Prostate gland (tissue), 2 donors: ENCODE measurements at regions not wholly inside any gene's neighbourhood (a gene's known extent, or its start where the extent isn't known, plus 50 kb on each side); places are given as distances from the start of the nearest gene placed in this dataset.

Experiments used
- DNase-seq: peaks from one replicate; pipeline ENCODE4 v3.0.0-alpha.2; 2019; ENCODE audit warnings: low spot score
- H3K27ac ChIP-seq, 2 donors: fragments of 200-600 bp; sonication (generic); 2 replicates each; pipeline ENCODE4 v1.5.1; 2017 to 2019
- H3K27me3 ChIP-seq: fragments of 200-600 bp; sonication (generic); replicated peaks from 2 replicates; pipeline ENCODE4 v1.5.1; 2019; ENCODE audit not compliant: insufficient read depth
- H3K36me3 ChIP-seq, 2 donors: fragments of 200-600 bp; sonication (generic); 1 replicate in 1 of 2; 2 replicates in 1 of 2; pipeline versions ENCODE4 v1.5.1 to v1.8.1; 2017 to 2019
- H3K4me1 ChIP-seq: fragments of 200-600 bp; sonication (generic); replicated peaks from 2 replicates; pipeline ENCODE4 v1.5.1; 2019
- H3K4me3 ChIP-seq, 2 donors: fragments of 200-600 bp; sonication (generic); 2 replicates each; pipeline ENCODE4 v1.5.1; 2017 to 2019
- H3K9me3 ChIP-seq: fragments of 200-600 bp; sonication (generic); 2 replicates; pipeline ENCODE4 v1.5.1; 2017
- CTCF ChIP-seq, 4 experiments: fragments of 200-600 bp in 2 of 4; fragments of 450-650 bp in 2 of 4; sonication (generic) in 2 of 4; IDR thresholded peaks; 1 replicate in 3 of 4; 2 replicates in 1 of 4; pipeline ENCODE4 v1.5.1; 2016 to 2019; ENCODE audit warnings: antibody characterized with exemption in 4 of 4, mild to moderate bottlenecking in 2 of 4, moderate library complexity in 2 of 4
- POLR2A ChIP-seq: fragments of 450-650 bp; IDR thresholded peaks from one replicate; pipeline ENCODE4 v1.6.1; 2016; ENCODE audit warnings: antibody characterized with exemption, mild to moderate bottlenecking
- POLR2AphosphoS5 ChIP-seq: sonication (generic); formaldehyde crosslinking; IDR thresholded peaks from one replicate; pipeline ENCODE4 v1.6.1; 2017; ENCODE audit warnings: antibody characterized with exemption
- WGBS: methylation state at CpG from one replicate; pipeline ENCODE4 v1.1.5; 2018; 5-methylcytosine and 5-hydroxymethylcytosine counted together
- intact Hi-C: fragments of 100-400 bp; cut with DNase I; formaldehyde crosslinking; loops from one replicate; pipeline ENCODE4 v1.14.2; 2022

DNA sequence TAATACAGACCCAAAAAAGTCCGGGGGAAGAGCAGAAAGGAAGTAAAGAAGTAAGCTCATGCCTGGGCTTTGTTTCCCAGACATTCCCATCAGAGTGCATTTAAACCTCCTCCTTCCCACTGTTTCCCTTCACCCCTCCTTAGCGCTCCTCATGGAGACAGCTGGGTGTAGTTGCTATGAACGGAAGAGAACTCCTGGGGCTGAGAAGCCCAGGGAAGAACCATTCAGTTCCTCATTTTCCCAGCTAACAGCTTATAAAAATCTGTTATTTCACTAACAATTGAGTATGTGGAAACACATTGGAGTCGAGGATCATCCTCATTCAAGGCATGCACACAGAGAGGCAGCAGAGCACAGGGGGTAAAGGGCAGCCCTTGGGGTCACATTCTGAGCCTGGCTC lies 299.3 kb downstream of the SHQ1 start:
- Histone ChIP-seq H3K9me3 (no peaks in the 10 kb centered on the region), H3K4me1 (no peaks in the 10 kb centered on the region), H3K27ac (no peak overlapping the region), H3K4me3 (no peak overlapping the region), H3K27me3 (no peaks in the 10 kb centered on the region), H3K36me3 (no peaks in the 10 kb centered on the region)
- no peak for DNase-seq
- intact Hi-C loops = no loop called here
- TF ChIP-seq POLR2A (no peak), POLR2AphosphoS5 (no peak), CTCF (IDR thresholded peaks at IDR 0.05) (no peak)
- 86% methylated on average over 4 of the region's 4 CpGs for WGBS

GRCh38 chr3:72548461-72548860 lies 299.8 kb downstream of the SHQ1 start:
- DNase-seq = no peak
- H3K4me3 ChIP-seq = no peak overlapping the region
- no peak overlapping the region for H3K27ac ChIP-seq
- WGBS = 7% methylated on average over 1 of the region's 1 CpG
- intact Hi-C loops = no loop called here
- H3K36me3 ChIP-seq = no peaks in the 10 kb centered on the region
- H3K27me3 ChIP-seq = no peaks in the 10 kb centered on the region
- H3K4me1 ChIP-seq = no peaks in the 10 kb centered on the region
- H3K9me3 ChIP-seq = no peaks in the 10 kb centered on the region
- TF ChIP-seq POLR2AphosphoS5 (no peak), POLR2A (no peak), CTCF (IDR thresholded peaks at IDR 0.05) (no peak)

- no peak overlapping the region for H3K4me3 ChIP-seq
- H3K4me1 ChIP-seq = no peaks in the 10 kb centered on the region
- TF ChIP-seq POLR2A (no peak), CTCF (IDR thresholded peaks at IDR 0.05) (no peak), POLR2AphosphoS5 (no peak)
- intact Hi-C loops = no loop called here
- no peaks in the 10 kb centered on the region for H3K9me3 ChIP-seq
- 86% methylated on average over 3 of the region's 3 CpGs for WGBS
- DNase-seq = no peak
- no peaks in the 10 kb centered on the region for H3K36me3 ChIP-seq
- no peaks in the 10 kb centered on the region for H3K27me3 ChIP-seq
- H3K27ac ChIP-seq = no peak overlapping the region
Measured at GRCh38 chr3:72547183-72547582, 301.1 kb downstream of the SHQ1 start.

DNA sequence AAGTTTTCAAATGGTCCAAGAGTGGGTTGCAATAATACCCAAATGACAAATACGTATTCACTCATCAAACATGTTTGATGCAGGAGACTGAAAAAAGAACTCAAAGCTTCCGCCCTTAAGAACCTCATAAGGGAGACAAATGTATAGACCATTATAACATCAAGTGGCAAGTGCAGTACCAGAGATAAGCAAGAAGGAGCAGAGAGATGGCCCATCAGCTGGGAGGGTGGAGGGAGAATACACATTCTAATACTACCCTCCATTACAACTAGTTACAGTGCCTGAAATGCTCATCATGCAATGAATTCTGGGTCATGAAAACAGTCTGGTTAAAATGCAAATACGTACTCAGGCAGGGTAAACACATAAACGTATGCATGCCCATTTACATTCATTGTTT lies 304.0 kb downstream of the SHQ1 start:
- H3K4me1 ChIP-seq = no peaks in the 10 kb centered on the region
- no peak for DNase-seq
- no peaks in the 10 kb centered on the region for H3K36me3 ChIP-seq
- TF ChIP-seq POLR2AphosphoS5 (no peak), CTCF (IDR thresholded peaks at IDR 0.05) (no peak), POLR2A (no peak)
- no peak overlapping the region for H3K4me3 ChIP-seq
- no peaks in the 10 kb centered on the region for H3K27me3 ChIP-seq
- no peak overlapping the region for H3K27ac ChIP-seq
- intact Hi-C loops = no loop called here
- WGBS = 80% methylated on average over 4 of the region's 4 CpGs
- no peaks in the 10 kb centered on the region for H3K9me3 ChIP-seq

DNA sequence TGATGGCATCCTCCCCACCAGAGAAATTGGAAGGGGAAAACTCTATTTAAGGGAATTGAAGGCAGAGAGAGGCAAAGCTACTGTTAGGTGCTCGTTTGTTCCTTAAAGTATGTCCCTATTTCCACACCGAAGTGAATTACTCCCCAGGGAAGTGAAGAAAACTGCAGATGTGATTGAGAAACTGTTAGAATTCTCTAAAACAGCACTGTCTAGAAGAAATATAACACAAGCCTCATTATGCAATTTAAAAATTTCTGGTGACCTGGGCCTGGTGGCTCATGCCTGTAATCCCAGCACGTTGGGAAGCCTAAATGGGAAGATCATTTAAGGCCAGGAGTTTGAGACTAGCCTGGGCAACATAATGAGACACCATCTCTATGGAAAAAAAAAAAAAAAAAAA lies 305.0 kb downstream of the SHQ1 start:
- 87% methylated on average over 3 of the region's 3 CpGs for WGBS
- intact Hi-C loops = no loop called here
- no peaks in the 10 kb centered on the region for H3K9me3 ChIP-seq

More for the DNA sequence above, 305.0 kb downstream of the SHQ1 start:
- no peak for DNase-seq
- no peaks in the 10 kb centered on the region for H3K27me3 ChIP-seq
- no peaks in the 10 kb centered on the region for H3K4me1 ChIP-seq
- no peaks in the 10 kb centered on the region for H3K36me3 ChIP-seq
- H3K27ac ChIP-seq = no peak overlapping the region
- H3K4me3 ChIP-seq = no peak overlapping the region
- TF ChIP-seq CTCF (IDR thresholded peaks at IDR 0.05) (no peak), POLR2A (no peak), POLR2AphosphoS5 (no peak)
